Endothelial cell of umbilical vein (primary cell): ENCODE measurements at regions not wholly inside any gene's neighbourhood (a gene's known extent, or its start where the extent isn't known, plus 50 kb on each side); places are given as distances from the start of the nearest gene placed in this dataset.

ENCODE experiments used
- BruUV-seq: library from RNA; stranded (reverse); fragments of 400-500 nt; replicated peaks from 2 replicates; lab custom pipeline; 2021; lab: Mats Ljungman, UMichigan
- CTCF ChIA-PET: fragments of 300-600, 350-600 bp; sonication (Branson Sonifier 250); formaldehyde crosslinking; loops from one replicate; lab custom pipeline; 2021; ENCODE audit warnings: antibody characterized with exemption, inconsistent platforms; lab: Charles Lee
- POLR2A ChIA-PET: fragments of 300-600, 350-600 bp; sonication (Branson Sonifier 250); formaldehyde crosslinking; loops from one replicate; lab custom pipeline; 2021; ENCODE audit warnings: antibody characterized with exemption, inconsistent platforms; lab: Charles Lee
- DNase-seq: peaks from one replicate; pipeline ENCODE4 v3.0.0-alpha.2; 2011; ENCODE audit warnings: low read depth, low spot score
- FAIRE-seq: peaks from 2 replicates; lab custom pipeline; 2011; peaks lifted over from hg19 to GRCh38; lab: Jason Lieb, UNC
- H2AFZ ChIP-seq: 2 replicates; pipeline ENCODE4 v1.6.0; 2012; ENCODE audit warnings: low read depth, low read length, control low read depth, inconsistent platforms
- H3K27ac ChIP-seq: 2 replicates; pipeline ENCODE4 v1.5.1; 2011; ENCODE audit warnings: low read depth, mild to moderate bottlenecking, control low read depth, low read length, moderate library complexity; ENCODE audit not compliant: insufficient read depth
- H3K27me3 ChIP-seq, 2 experiments: 2 replicates each; pipeline versions ENCODE4 v1.6.0 to v1.6.1; 2011; ENCODE audit warnings: low read length in 2 of 2, mixed read lengths in 1 of 2; ENCODE audit not compliant: control insufficient read depth in 2 of 2, insufficient read depth in 2 of 2
- H3K36me3 ChIP-seq, 2 experiments: 2 replicates in 1 of 2; 3 replicates in 1 of 2; pipeline ENCODE4 v1.5.1; 2011; ENCODE audit warnings: low read length in 2 of 2, mild to moderate bottlenecking in 1 of 2, moderate library complexity in 1 of 2; ENCODE audit not compliant: control insufficient read depth in 2 of 2, insufficient read depth in 2 of 2; ENCODE audit errors: extremely low read depth in 1 of 2
- H3K4me1 ChIP-seq: 3 replicates; pipeline ENCODE4 v1.5.1; 2011; ENCODE audit warnings: mild to moderate bottlenecking, low read length; ENCODE audit not compliant: control insufficient read depth, insufficient read depth; ENCODE audit errors: extremely low read depth
- H3K4me2 ChIP-seq: 2 replicates; pipeline ENCODE4 v1.6.1; 2011; ENCODE audit warnings: low read length, control low read depth, mixed read lengths; ENCODE audit not compliant: insufficient read depth
- H3K4me3 ChIP-seq, 3 experiments: fragments of 200-600 bp in 1 of 3; sonication (generic), shearing (Covaris generic) in 1 of 3; replicated peaks in 1 of 3; 2 replicates each; pipeline ENCODE4 v1.5.1; 2011 to 2016; ENCODE audit warnings: control low read depth in 3 of 3, low read length in 3 of 3, mild to moderate bottlenecking in 2 of 3, inconsistent platforms in 1 of 3, low read depth in 1 of 3, moderate library complexity in 1 of 3; ENCODE audit not compliant: insufficient read depth in 1 of 3
- H3K79me2 ChIP-seq: 2 replicates; pipeline ENCODE4 v1.6.0; 2012; ENCODE audit warnings: low read length, inconsistent platforms; ENCODE audit not compliant: control insufficient read depth, insufficient read depth
- H3K9ac ChIP-seq: replicated peaks from 2 replicates; pipeline ENCODE3; 2011; ENCODE audit warnings: low read length, control low read depth; ENCODE audit not compliant: insufficient read depth; ENCODE audit errors: extremely low read depth
- H3K9me1 ChIP-seq: replicated peaks from 3 replicates; pipeline ENCODE4 v1.6.0; 2011; ENCODE audit warnings: mild to moderate bottlenecking, low read length; ENCODE audit not compliant: control insufficient read depth, insufficient read depth; ENCODE audit errors: extremely low read depth
- H3K9me3 ChIP-seq: replicated peaks from 2 replicates; pipeline ENCODE4 v1.5.1; 2012; ENCODE audit warnings: low read length, inconsistent platforms; ENCODE audit not compliant: control insufficient read depth, insufficient read depth
- H4K20me1 ChIP-seq: replicated peaks from 2 replicates; pipeline ENCODE3; 2011; ENCODE audit warnings: mild to moderate bottlenecking, low read length; ENCODE audit not compliant: control insufficient read depth, insufficient read depth; ENCODE audit errors: extremely low read depth
- EZH2 ChIP-seq: IDR thresholded peaks from 2 replicates; pipeline ENCODE4 v1.6.1; 2012; ENCODE audit warnings: borderline replicate concordance, low read depth, mild to moderate bottlenecking, moderate library complexity, low read length, inconsistent platforms; ENCODE audit not compliant: severe bottlenecking
- FOS ChIP-seq: IDR thresholded peaks from 2 replicates; pipeline ENCODE4 v1.6.1; 2011; ENCODE audit warnings: mild to moderate bottlenecking, low read length, moderate library complexity, borderline replicate concordance; ENCODE audit not compliant: insufficient read depth
- GATA2 ChIP-seq: IDR thresholded peaks from 2 replicates; pipeline ENCODE4 v1.7.0; 2011; ENCODE audit warnings: low read depth, mild to moderate bottlenecking, moderate library complexity, mixed read lengths, low read length; ENCODE audit not compliant: insufficient read length, insufficient read depth
- JUN ChIP-seq: IDR thresholded peaks from 2 replicates; pipeline ENCODE4 v1.6.1; 2011; ENCODE audit warnings: borderline replicate concordance, low read depth; ENCODE audit not compliant: insufficient read length, insufficient read depth
- MYC ChIP-seq: IDR thresholded peaks from one replicate; pipeline ENCODE4 v1.6.1; 2011; ENCODE audit warnings: mild to moderate bottlenecking, low read depth, low read length
- POLR2A ChIP-seq: IDR thresholded peaks from 2 replicates; pipeline ENCODE4 v1.6.1; 2012; ENCODE audit warnings: low read depth, mild to moderate bottlenecking, control low read depth, low read length
- POLR2AphosphoS5 ChIP-seq: IDR thresholded peaks from 2 replicates; pipeline ENCODE4 v1.6.1; 2012; ENCODE audit warnings: low read depth, mild to moderate bottlenecking, control low read depth, low read length, moderate library complexity; ENCODE audit not compliant: insufficient read depth
- dilution Hi-C: fragments of 300-500 bp; cut with MboI; formaldehyde crosslinking; loops from one replicate; pipeline ENCODE4 v1.15.0; 2019; ENCODE audit warnings: low sequenced_read_pairs; ENCODE audit not compliant: extremely low pct_ligation_motif_present
- intact Hi-C: fragments of 100-400 bp; cut with micrococcal nuclease; formaldehyde crosslinking; loops from one replicate; pipeline ENCODE4 v1.10.0; 2022
- TF ChIP-seq, protein P1 (sequence below): IDR thresholded peaks from 2 replicates; pipeline ENCODE4 v1.6.1; 2011; ENCODE audit not compliant: insufficient read depth, insufficient read length
- TF ChIP-seq, protein P2 (sequence below), 2 donors: IDR thresholded peaks; 1 replicate in 1 of 2; 2 replicates in 1 of 2; pipeline ENCODE4 v1.5.1; 2011; ENCODE audit warnings: low read length in 2 of 2, mild to moderate bottlenecking in 2 of 2, moderate library complexity in 2 of 2, control low read depth in 1 of 2, inconsistent platforms in 1 of 2, low read depth in 1 of 2; ENCODE audit not compliant: insufficient read depth in 1 of 2; ENCODE audit errors: extremely low read depth in 1 of 2

DNA sequence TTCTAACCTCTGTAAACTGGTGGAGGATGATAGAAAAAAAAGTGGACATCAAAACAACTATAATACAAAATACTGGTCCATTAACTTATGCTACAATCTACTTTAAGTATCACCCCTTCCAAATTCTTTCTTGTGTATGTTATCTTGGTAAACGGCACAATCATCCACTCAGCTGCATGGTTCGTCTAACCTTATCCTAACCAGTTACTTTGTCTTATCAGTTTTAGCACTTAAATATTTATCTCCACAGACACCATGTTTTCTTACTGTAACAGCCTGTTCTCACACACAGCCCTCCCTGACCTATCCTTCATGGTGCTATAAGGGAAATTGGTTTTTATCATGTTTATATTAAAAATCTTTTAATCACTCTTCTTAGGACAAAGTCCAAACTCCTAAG is 157.2 kb downstream of the PTGER3 start:
- H3K79me2 ChIP-seq, result no peaks in the 10 kb centered on the region
- FAIRE-seq (no peak), DNase-seq (no peak)
- CTCF ChIA-PET, result no interaction called here
- no peak overlapping the region for H2AFZ ChIP-seq
- dilution Hi-C loops, result no loop called here
- intact Hi-C loops, result no loop called here
- H4K20me1 ChIP-seq, result no peaks in the 10 kb centered on the region
- TF ChIP-seq EZH2 (no peak), POLR2AphosphoS5 (no peak), GATA2 (no peak), JUN (no peak), POLR2A (no peak), FOS (no peak), MYC (no peak)
- TF ChIP-seq, protein P1, sequence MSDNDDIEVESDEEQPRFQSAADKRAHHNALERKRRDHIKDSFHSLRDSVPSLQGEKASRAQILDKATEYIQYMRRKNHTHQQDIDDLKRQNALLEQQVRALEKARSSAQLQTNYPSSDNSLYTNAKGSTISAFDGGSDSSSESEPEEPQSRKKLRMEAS, result no peak
- TF ChIP-seq, protein P2, sequence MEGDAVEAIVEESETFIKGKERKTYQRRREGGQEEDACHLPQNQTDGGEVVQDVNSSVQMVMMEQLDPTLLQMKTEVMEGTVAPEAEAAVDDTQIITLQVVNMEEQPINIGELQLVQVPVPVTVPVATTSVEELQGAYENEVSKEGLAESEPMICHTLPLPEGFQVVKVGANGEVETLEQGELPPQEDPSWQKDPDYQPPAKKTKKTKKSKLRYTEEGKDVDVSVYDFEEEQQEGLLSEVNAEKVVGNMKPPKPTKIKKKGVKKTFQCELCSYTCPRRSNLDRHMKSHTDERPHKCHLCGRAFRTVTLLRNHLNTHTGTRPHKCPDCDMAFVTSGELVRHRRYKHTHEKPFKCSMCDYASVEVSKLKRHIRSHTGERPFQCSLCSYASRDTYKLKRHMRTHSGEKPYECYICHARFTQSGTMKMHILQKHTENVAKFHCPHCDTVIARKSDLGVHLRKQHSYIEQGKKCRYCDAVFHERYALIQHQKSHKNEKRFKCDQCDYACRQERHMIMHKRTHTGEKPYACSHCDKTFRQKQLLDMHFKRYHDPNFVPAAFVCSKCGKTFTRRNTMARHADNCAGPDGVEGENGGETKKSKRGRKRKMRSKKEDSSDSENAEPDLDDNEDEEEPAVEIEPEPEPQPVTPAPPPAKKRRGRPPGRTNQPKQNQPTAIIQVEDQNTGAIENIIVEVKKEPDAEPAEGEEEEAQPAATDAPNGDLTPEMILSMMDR (IDR thresholded peaks at IDR 0.05; ENCODE audit: extremely low read depth in 1 of 2, insufficient read depth in 1 of 2, low read depth in 1 of 2, low read length in 2 of 2), result no peak
- no peaks in the 10 kb centered on the region for H3K4me1 ChIP-seq
- no peak overlapping the region for H3K27ac ChIP-seq
- no peak overlapping the region for H3K4me3 ChIP-seq
- POLR2A ChIA-PET, result no interaction called here
- H3K9me1 ChIP-seq, result no peaks in the 10 kb centered on the region
- H3K27me3 ChIP-seq, result no peaks in the 10 kb centered on the region
- H3K9ac ChIP-seq, result no peak overlapping the region
- H3K36me3 ChIP-seq, result no peaks in the 10 kb centered on the region
- no peak overlapping the region for H3K4me2 ChIP-seq
- BruUV-seq, result no TSS peak
- H3K9me3 ChIP-seq, result no peaks in the 10 kb centered on the region
